ENCODE measurements at regions not wholly inside any gene's neighbourhood (a gene's known extent, or its start where the extent isn't known, plus 50 kb on each side); places are given as distances from the start of the nearest gene placed in this dataset.

GRCh38 chr2:55112229-55113031, 62.2 kb upstream of the RTN4 start:
- intact Hi-C loops (cut with micrococcal nuclease), result no loop called here
- CTCF ChIA-PET, result no interaction called here
- POLR2A ChIA-PET, result interaction anchor here (1.2 kb wide), 1 partner anchor 62 kb away, joined by 3 read pairs; the partner anchor contains the start of gene RTN4
- Mint-ChIP-seq H3K9me3 (no peaks in the 10 kb centered on the region), H3K4me1 (peaks cover 15% of the 10 kb centered on the region), H3K27ac (no peak overlapping the region), H3K4me3 (no peak overlapping the region), H3K36me3 (ENCODE audit: low read depth) (no peaks in the 10 kb centered on the region), H3K27me3 (no peaks in the 10 kb centered on the region)
- peak; percentile 10 for ATAC-seq (ENCODE audit: low read depth)
- no peak for DNase-seq
- TF ChIP-seq CTCF (IDR thresholded peaks at IDR 0.05), result no peak

DNA sequence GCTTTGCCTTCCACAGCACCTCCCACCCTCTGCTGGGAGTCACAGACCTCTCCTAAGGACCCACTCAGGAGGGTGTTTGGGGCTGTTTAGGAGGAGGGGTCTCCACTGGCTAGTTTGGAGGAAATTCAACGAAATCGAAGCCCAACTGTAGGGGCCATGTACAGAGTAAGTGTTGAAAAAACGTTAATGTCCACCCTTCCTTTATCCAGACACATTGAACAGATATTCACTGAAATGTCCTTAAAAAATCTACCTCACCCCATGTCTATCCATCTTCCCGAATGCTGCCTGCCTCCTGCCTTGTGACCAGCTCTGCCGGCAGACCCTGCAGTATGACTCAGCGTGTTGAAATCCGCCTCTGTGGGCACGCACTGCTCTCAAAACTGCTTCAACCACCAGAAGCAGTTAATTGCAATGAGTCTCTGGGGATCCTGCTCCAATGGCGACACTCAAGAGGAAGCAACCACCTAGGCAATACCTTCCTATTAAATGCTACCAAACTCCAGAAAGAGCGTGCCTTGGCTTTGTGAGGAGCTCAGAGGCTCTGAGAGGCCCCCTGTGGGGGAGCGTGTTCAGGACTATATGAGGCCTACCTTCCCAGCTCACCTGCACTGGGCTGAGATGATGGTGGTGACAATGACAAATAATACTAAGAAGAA, 61.4 kb upstream of the RTN4 start:
- CTCF ChIA-PET, result no interaction called here
- no peak overlapping the region for H3K27ac Mint-ChIP-seq

DNA sequence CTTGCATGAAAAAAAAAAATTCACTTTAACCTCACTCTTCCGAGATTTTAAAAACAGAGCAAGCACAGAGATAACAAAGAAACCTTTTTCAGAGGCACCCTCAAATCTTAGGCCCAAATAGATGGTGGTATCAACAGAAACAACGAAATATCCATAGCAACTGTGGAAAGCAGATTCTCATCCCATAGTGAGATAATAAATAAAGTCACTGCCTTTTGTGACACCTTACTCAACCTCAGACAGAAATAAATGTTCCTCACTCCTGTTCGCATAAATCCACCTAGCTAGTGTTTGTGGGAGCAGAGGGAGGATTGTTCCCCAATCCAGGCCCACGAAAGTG, 60.9 kb upstream of the RTN4 start:
- Mint-ChIP-seq H3K9me3 (no peaks in the 10 kb centered on the region), H3K27me3 (no peaks in the 10 kb centered on the region), H3K4me1 (peaks cover 15% of the 10 kb centered on the region), H3K27ac (no peak overlapping the region), H3K36me3 (ENCODE audit: low read depth) (no peaks in the 10 kb centered on the region), H3K4me3 (no peak overlapping the region)
- ATAC-seq (ENCODE audit: low read depth), result no peak
- no peak for DNase-seq
- ChIA-PET CTCF (no interaction called here), POLR2A (no interaction called here)
- intact Hi-C loops (cut with micrococcal nuclease), result no loop called here
- no peak for TF ChIP-seq CTCF (IDR thresholded peaks at IDR 0.05)

More for the DNA sequence above, 61.4 kb upstream of the RTN4 start:
- intact Hi-C loops (cut with micrococcal nuclease), result no loop called here
- no peaks in the 10 kb centered on the region for H3K36me3 Mint-ChIP-seq (ENCODE audit: low read depth)
- no peak overlapping the region for H3K4me3 Mint-ChIP-seq
- H3K9me3 Mint-ChIP-seq, result no peaks in the 10 kb centered on the region
- no peak for TF ChIP-seq CTCF (IDR thresholded peaks at IDR 0.05)
- DNase-seq (no peak), ATAC-seq (ENCODE audit: low read depth) (peak; percentile 37)
- no peaks in the 10 kb centered on the region for H3K27me3 Mint-ChIP-seq
- POLR2A ChIA-PET, result interaction anchor here (1.2 kb wide), 1 partner anchor 61 kb away, joined by 3 read pairs; the partner anchor contains the start of gene RTN4
- peaks cover 15% of the 10 kb centered on the region for H3K4me1 Mint-ChIP-seq

DNA sequence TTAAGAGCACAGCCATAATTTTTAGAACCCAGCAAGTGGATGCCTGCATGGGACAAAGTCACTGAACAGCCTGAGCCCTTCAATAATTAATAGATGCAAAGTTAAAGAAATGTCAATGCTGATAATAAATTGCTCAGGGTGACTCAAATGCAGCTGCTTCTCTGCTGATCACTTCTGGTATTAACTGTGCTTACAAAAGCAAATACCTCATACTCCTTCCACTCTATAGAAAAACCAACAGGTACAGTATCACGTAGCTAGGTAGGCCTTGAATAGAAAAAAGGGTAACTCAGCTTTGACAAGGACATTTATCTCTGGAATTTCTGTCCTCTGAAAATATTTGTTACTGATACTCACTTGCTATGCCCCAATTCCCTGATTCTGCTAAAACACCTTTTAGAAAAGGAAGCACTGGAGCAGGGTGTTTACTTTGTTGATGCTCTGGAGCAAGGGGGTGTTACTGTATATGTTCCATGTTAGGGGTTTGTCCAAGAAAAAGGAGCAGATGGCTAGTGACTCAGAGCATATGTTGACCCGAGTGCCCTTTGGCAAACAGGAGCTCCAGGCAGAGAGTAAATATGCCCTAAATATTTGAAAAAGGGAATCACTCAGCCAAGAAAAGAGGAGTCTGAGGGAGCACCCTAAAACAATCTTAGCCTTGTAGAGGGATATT, 59.1 kb upstream of the RTN4 start:
- peaks cover 15% of the 10 kb centered on the region for H3K4me1 Mint-ChIP-seq
- ChIA-PET CTCF (no interaction called here), POLR2A (no interaction called here)
- no peak for TF ChIP-seq CTCF (IDR thresholded peaks at IDR 0.05)
- no peaks in the 10 kb centered on the region for H3K9me3 Mint-ChIP-seq
- H3K4me3 Mint-ChIP-seq, result no peak overlapping the region
- intact Hi-C loops (cut with micrococcal nuclease), result no loop called here
- H3K27ac Mint-ChIP-seq, result no peak overlapping the region
- DNase-seq (no peak), ATAC-seq (ENCODE audit: low read depth) (no peak)
- no peaks in the 10 kb centered on the region for H3K27me3 Mint-ChIP-seq
- no peaks in the 10 kb centered on the region for H3K36me3 Mint-ChIP-seq (ENCODE audit: low read depth)
